ENCODE measurements at regions not wholly inside any gene's neighbourhood (a gene's known extent, or its start where the extent isn't known, plus 50 kb on each side); places are given as distances from the start of the nearest gene placed in this dataset.

DNA sequence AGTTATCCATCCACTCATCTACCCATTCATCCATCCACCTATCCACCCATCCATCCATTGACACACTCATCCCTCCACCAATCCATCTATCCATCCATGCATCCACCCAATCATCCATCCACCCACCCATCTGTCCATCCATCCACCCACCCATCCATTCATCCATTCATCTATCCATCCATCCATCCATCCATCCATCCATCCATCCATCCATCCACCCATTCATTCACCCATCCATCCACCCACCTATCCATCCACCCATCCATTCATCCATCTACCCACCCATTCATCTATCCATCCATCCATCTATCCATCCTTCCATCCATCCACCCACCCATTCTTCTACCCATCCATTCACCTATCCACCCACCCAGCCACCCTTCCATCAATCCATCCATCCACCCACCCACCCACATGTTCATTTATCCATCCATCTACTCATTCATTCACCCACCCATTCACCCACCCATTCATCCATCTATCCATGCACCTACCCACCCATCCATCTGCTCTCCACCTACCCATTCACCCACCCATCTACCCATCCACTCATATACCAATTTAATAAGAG lies 193.8 kb upstream of the ARID2 start:
- intact Hi-C loops (cut with micrococcal nuclease): no loop called here
- no peaks in the 10 kb centered on the region for H3K9me3 Mint-ChIP-seq
- H3K36me3 Mint-ChIP-seq (ENCODE audit: low read depth): no peaks in the 10 kb centered on the region
- no peaks in the 10 kb centered on the region for H3K27me3 Mint-ChIP-seq
- no peak overlapping the region for H3K27ac Mint-ChIP-seq
- H3K4me1 Mint-ChIP-seq (ENCODE audit: low read depth): no peaks in the 10 kb centered on the region
- H3K4me3 Mint-ChIP-seq: no peak overlapping the region

DNA sequence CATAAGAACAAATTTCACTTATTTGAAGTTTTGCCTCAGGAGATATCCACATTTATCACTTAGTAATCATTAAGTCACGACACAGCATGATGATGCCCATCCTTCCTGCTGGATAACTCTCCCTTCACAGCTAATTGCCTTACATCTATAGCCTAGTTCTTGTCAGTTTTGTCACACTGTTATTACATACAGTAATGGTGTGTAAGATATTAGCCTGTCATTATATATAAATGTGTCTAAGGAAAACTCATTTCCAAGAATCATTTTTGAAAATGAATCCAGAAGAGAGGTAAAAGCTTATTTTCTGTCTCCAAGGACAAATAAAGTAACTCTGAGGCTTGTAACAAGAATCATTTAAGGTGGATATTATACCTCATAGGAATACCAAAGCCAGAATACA lies 193.2 kb upstream of the ARID2 start:
- Mint-ChIP-seq H3K27ac (no peak overlapping the region), H3K4me3 (no peak overlapping the region), H3K4me1 (ENCODE audit: low read depth) (no peaks in the 10 kb centered on the region), H3K27me3 (no peaks in the 10 kb centered on the region), H3K36me3 (ENCODE audit: low read depth) (no peaks in the 10 kb centered on the region), H3K9me3 (no peaks in the 10 kb centered on the region)
- intact Hi-C loops (cut with micrococcal nuclease): no loop called here

DNA sequence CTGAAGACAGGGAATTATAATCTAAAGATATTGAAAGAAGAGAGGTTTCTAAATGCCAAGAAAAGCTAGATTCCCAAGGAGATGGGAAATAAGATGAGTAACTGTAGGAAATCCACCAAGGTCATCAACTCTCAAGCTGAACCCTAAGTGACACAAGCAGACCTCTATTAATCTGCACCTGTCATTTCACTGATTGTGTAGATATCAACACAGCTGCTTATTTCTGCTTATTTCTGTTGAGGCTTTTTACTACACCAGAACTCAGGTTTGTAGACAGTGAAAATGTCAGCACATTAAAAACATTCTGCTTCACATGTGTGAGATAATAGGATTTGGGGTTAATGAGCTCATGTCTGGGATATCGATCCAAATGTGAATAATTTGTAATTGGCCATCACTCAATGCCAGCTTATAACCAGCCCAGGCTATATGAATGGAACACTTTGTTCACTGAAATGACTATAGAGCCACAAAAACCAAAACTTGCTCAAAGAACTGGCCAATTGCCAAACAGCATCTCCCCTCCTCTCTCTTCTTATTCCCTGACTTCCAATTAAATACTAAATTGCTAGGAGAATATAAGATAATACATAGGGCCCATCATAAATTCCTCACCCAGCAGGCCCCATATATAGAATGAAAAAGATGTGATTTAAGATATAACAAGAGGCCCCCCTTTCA lies 188.7 kb upstream of the ARID2 start:
- no peaks in the 10 kb centered on the region for H3K4me1 Mint-ChIP-seq (ENCODE audit: low read depth)
- no peaks in the 10 kb centered on the region for H3K27me3 Mint-ChIP-seq
- H3K9me3 Mint-ChIP-seq: no peaks in the 10 kb centered on the region
- H3K27ac Mint-ChIP-seq: no peak overlapping the region
- intact Hi-C loops (cut with micrococcal nuclease): loop anchor here (5.0 to 10.0 kb wide), 2 partner anchors 186 to 454 kb away; partner anchors contain the start of genes ARID2 and SCAF11
- H3K36me3 Mint-ChIP-seq (ENCODE audit: low read depth): no peaks in the 10 kb centered on the region
- H3K4me3 Mint-ChIP-seq: no peak overlapping the region

DNA sequence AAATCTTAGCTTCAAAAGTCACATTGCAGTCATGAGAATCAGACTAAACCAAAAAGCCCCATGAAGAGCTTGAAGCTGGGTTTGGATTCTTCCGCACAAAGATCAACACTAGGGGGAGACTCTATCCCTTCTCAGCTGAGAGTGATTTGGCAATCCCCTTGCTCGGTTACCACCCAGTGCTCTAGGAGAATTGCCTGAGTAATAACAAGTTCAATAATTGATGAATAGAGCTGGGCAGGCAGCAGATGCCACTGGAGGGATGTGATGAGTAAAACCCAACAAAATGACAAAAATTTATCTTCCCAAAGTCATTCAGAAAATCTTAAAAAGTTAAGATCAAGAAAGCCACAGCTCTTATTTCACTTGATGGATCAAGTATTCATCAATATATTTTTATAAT lies 185.6 kb upstream of the ARID2 start:
- Mint-ChIP-seq H3K27me3 (peaks cover 1% of the 10 kb centered on the region), H3K27ac (no peak overlapping the region), H3K4me3 (no peak overlapping the region), H3K4me1 (ENCODE audit: low read depth) (no peaks in the 10 kb centered on the region), H3K9me3 (no peaks in the 10 kb centered on the region), H3K36me3 (ENCODE audit: low read depth) (no peaks in the 10 kb centered on the region)
- intact Hi-C loops (cut with micrococcal nuclease): loop anchor here (1.0 to 10.0 kb wide), 3 partner anchors 183 to 451 kb away; partner anchors contain the start of genes ARID2 and SCAF11

DNA sequence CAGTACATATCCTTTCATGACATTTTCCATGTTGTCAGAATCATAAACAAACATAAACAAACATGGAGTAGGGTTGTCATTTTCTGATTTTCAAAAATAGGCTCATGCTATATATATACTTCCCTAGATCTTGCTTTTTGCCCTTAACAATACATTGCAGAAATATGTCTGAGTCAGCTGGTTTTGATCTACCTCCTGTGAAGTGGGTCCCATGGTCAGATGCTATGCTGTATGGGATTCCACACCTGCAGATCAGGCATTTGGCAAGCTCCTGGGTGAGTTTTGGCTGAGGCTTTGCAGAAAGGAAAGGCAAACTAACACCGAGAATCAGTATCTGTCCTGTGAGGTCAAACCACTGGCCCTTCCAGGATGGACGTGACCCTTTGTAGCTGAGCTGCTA lies 183.0 kb upstream of the ARID2 start:
- H3K36me3 Mint-ChIP-seq (ENCODE audit: low read depth): no peaks in the 10 kb centered on the region

DNA sequence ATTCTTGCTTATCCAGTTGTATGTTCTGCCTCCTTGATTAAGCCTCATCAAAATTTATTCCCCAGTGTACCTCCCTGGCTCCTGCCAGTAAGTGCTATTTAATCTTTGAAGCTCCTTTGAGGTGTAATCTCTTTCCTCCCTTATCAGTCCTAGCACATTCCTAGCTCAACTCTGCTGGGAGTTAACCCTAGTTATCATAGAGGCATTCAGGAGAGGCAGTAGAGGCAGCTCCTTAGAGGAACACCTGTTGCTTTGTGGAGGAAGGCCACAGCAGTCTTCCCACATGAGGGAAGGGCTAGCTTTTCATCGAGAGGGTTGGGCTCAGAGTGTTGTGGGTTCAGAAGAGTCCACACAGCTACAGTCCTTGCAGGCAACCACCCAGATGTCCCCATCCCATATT lies 182.4 kb upstream of the ARID2 start:
- Mint-ChIP-seq H3K27me3 (peaks cover 1% of the 10 kb centered on the region), H3K27ac (no peak overlapping the region), H3K9me3 (no peaks in the 10 kb centered on the region), H3K36me3 (ENCODE audit: low read depth) (no peaks in the 10 kb centered on the region), H3K4me1 (ENCODE audit: low read depth) (no peaks in the 10 kb centered on the region), H3K4me3 (no peak overlapping the region)
- intact Hi-C loops (cut with micrococcal nuclease): loop anchor here (10.0 kb wide), 1 partner anchor 448 kb away; the partner anchor contains the start of gene SCAF11

More for the DNA sequence above, 183.0 kb upstream of the ARID2 start:
- intact Hi-C loops (cut with micrococcal nuclease): loop anchor here (10.0 kb wide), 1 partner anchor 448 kb away; the partner anchor contains the start of gene SCAF11
- H3K27me3 Mint-ChIP-seq: peaks cover 1% of the 10 kb centered on the region
- no peaks in the 10 kb centered on the region for H3K9me3 Mint-ChIP-seq
- no peak overlapping the region for H3K4me3 Mint-ChIP-seq
- no peak overlapping the region for H3K27ac Mint-ChIP-seq
- no peaks in the 10 kb centered on the region for H3K4me1 Mint-ChIP-seq (ENCODE audit: low read depth)

DNA sequence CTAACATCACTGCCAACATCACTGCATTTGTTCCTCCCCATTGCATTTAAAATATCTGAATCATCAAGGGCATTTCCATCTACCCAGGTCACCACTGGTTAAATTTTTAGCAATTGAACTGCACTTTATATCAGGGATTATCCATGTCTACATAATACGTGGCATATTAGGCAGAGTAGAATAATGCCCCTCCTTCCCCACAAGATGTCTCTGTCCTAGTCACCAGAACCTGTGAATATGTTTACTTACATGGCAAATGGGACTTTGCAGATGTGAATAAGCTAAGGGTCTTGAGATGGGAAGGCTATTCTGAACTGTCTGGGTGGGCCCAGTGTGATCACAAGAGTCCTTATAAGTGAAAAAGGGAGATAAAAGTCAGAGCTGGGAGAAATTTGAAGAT lies 181.7 kb upstream of the ARID2 start:
- no peaks in the 10 kb centered on the region for H3K9me3 Mint-ChIP-seq
- no peaks in the 10 kb centered on the region for H3K4me1 Mint-ChIP-seq (ENCODE audit: low read depth)
- H3K36me3 Mint-ChIP-seq (ENCODE audit: low read depth): no peaks in the 10 kb centered on the region
- intact Hi-C loops (cut with micrococcal nuclease): loop anchor here (10.0 kb wide), 1 partner anchor 447 kb away; the partner anchor contains the start of gene SCAF11
- no peak overlapping the region for H3K4me3 Mint-ChIP-seq
- H3K27me3 Mint-ChIP-seq: peaks cover 1% of the 10 kb centered on the region
- no peak overlapping the region for H3K27ac Mint-ChIP-seq

DNA sequence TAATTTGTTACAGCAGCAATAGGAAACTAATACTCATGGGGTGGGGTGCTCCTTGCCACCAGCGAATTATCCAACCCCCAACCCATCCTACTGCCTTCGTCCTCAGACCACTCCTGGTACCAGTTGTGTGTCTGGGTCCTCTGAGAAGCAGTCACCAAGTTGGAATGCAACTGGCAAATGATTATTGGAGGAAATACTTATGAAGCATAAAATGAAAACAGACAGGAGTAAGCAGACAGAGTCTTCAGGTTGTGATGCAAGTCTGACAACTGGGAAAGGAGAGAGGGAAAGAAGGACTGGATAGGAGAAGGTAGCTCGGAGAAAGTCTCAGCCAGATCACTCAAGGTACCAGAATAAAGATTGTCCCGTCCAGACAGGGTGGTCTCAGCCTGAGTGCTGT lies 181.1 kb upstream of the ARID2 start:
- no peaks in the 10 kb centered on the region for H3K36me3 Mint-ChIP-seq (ENCODE audit: low read depth)
- peaks cover 1% of the 10 kb centered on the region for H3K27me3 Mint-ChIP-seq
- H3K4me1 Mint-ChIP-seq (ENCODE audit: low read depth): no peaks in the 10 kb centered on the region
- intact Hi-C loops (cut with micrococcal nuclease): loop anchor here (10.0 kb wide), 1 partner anchor 446 kb away; the partner anchor contains the start of gene SCAF11
- H3K9me3 Mint-ChIP-seq: no peaks in the 10 kb centered on the region
- H3K27ac Mint-ChIP-seq: no peak overlapping the region
- H3K4me3 Mint-ChIP-seq: no peak overlapping the region

DNA sequence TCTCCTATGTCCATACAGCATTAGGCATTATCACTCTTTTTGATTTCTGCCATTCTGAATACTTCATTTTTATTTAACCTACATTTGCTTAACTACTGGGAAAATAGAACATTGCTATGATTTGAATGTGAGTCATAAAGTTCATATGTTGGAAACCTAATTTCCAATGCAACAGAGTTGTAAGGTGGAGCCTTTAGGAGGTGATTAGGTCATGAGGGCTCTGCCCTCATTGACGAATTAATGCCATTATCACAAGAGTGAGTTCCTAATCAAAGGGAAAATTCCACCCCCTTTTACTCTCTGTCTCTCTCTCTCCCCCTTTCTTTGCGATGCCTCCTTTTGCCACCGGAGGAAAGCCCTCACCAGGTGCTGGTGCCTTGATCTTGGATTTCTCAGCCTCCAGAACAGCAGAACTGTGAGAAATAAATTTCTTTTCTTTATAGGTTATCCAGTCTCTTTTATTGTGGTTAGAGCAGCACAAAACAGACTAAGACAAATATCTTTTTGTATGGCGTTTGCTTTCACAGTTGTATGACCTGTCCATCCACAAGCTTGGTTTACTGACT lies 180.1 kb upstream of the ARID2 start:
- no peaks in the 10 kb centered on the region for H3K9me3 Mint-ChIP-seq
- no peaks in the 10 kb centered on the region for H3K4me1 Mint-ChIP-seq (ENCODE audit: low read depth)
- H3K4me3 Mint-ChIP-seq: no peak overlapping the region
- H3K36me3 Mint-ChIP-seq (ENCODE audit: low read depth): no peaks in the 10 kb centered on the region
- intact Hi-C loops (cut with micrococcal nuclease): loop anchor here (10.0 kb wide), 1 partner anchor 445 kb away; the partner anchor contains the start of gene SCAF11
- no peak overlapping the region for H3K27ac Mint-ChIP-seq
- peaks cover 1% of the 10 kb centered on the region for H3K27me3 Mint-ChIP-seq

DNA sequence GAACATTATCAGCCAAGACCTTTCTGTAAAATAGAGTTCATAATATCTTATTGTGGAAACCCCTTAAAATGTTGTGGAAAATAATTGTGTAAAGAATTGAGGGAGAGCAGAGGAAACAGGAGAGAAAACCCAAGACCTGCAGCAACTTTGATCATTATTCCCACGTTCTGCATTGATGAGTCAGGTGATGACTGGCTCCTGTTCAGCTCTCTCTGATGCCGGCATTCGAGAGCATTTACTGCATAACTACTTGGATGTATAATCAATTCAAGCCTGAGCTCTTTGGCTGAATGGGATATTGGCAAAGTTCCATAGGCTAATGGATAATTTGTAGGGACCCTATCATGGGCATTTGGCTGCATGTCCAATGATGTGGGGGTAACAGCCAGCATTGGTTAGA lies 176.3 kb upstream of the ARID2 start:
- H3K4me1 Mint-ChIP-seq (ENCODE audit: low read depth): peaks cover 20% of the 10 kb centered on the region
- no peaks in the 10 kb centered on the region for H3K9me3 Mint-ChIP-seq
- no peak overlapping the region for H3K27ac Mint-ChIP-seq
- no peak overlapping the region for H3K4me3 Mint-ChIP-seq
- no peaks in the 10 kb centered on the region for H3K27me3 Mint-ChIP-seq
- no peaks in the 10 kb centered on the region for H3K36me3 Mint-ChIP-seq (ENCODE audit: low read depth)
- intact Hi-C loops (cut with micrococcal nuclease): no loop called here

DNA sequence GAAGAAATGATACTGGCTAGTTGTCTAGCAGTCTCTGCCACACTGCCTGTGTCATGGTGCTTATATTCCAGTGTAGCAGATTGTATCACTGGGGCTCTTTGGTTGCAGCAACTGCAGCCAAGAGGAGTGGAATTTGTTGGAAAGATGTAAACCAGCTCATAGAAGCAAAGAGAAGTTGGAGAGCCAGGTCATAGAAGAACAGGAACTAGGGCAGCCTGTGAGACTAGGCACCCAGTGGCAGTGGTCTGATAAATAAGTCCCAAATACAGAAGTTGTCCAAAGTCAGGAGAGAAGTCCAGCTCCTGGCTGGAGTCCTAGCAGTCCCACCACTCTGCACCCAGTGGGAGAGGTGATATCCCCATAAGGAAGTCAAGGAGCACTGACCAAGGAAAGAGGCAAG lies 172.5 kb upstream of the ARID2 start:
- intact Hi-C loops (cut with micrococcal nuclease): no loop called here
- Mint-ChIP-seq H3K4me3 (no peak overlapping the region), H3K4me1 (ENCODE audit: low read depth) (peaks cover 20% of the 10 kb centered on the region), H3K9me3 (no peaks in the 10 kb centered on the region), H3K27me3 (no peaks in the 10 kb centered on the region), H3K36me3 (ENCODE audit: low read depth) (no peaks in the 10 kb centered on the region), H3K27ac (peak overlapping the region; percentile 65)

DNA sequence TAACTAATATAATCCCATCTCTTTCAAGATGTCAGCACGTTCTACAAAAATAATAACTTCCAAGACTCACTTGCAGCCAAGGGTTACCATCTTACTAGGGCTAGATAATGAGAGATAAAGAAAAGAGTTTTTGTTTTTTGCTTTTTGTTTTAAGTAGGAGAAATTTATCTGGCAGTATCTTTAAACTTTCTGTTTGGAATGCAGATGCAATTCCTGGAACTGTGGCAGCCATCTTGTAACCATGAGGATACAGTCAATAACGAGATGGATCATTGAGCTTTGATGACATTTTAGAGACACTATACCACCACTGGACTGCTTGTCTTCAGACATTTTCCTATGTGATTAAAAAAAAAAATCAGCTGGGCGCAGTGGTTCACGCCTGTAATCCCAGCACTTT lies 171.2 kb upstream of the ARID2 start:
- intact Hi-C loops (cut with micrococcal nuclease): no loop called here
- H3K9me3 Mint-ChIP-seq: no peaks in the 10 kb centered on the region
- no peaks in the 10 kb centered on the region for H3K36me3 Mint-ChIP-seq (ENCODE audit: low read depth)
- H3K4me1 Mint-ChIP-seq (ENCODE audit: low read depth): peaks cover 20% of the 10 kb centered on the region
- no peaks in the 10 kb centered on the region for H3K27me3 Mint-ChIP-seq
- H3K27ac Mint-ChIP-seq: no peak overlapping the region
- no peak overlapping the region for H3K4me3 Mint-ChIP-seq

DNA sequence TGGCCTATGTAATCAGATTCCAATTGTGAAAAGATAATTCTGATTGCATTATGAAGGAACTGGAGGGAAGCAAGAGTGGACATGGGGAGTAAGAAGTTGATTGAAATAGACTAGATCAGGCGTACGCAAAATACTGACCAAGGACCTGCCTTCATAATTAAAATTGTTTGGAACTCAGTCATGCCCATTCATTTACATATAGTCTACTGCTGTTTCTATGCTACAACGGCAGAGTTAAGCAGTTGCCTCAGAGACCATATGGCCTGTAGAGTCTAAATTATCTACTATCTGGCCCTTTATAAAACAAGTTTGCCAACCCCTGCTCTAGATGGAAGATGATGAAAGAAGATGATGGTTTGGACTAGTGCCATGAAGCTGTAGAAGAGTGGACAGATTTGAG lies 170.0 kb upstream of the ARID2 start:
- H3K27ac Mint-ChIP-seq: no peak overlapping the region
- intact Hi-C loops (cut with micrococcal nuclease): no loop called here
- H3K27me3 Mint-ChIP-seq: no peaks in the 10 kb centered on the region
- peaks cover 20% of the 10 kb centered on the region for H3K4me1 Mint-ChIP-seq (ENCODE audit: low read depth)
- no peaks in the 10 kb centered on the region for H3K9me3 Mint-ChIP-seq
- no peaks in the 10 kb centered on the region for H3K36me3 Mint-ChIP-seq (ENCODE audit: low read depth)
- no peak overlapping the region for H3K4me3 Mint-ChIP-seq

DNA sequence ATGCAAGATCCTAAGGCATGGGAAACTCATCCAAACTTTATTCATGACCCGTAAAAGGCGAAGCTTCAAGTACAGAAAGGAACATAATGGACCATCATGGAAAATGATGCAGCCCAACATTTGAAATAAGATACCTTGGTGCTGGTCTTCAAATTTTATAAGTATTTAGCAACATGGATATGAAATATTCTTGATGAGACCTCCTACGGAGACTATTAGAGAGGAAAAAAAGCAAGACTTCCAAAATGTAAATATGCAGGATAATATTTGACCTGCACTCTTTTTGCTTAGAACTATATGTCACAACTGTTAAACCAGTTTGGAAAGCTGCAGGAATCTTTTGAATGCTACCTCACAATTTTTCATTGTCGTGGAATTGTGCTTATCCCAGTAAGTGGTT lies 168.8 kb upstream of the ARID2 start:
- Mint-ChIP-seq H3K36me3 (ENCODE audit: low read depth) (no peaks in the 10 kb centered on the region), H3K27ac (no peak overlapping the region), H3K9me3 (no peaks in the 10 kb centered on the region), H3K27me3 (no peaks in the 10 kb centered on the region), H3K4me1 (ENCODE audit: low read depth) (peaks cover 13% of the 10 kb centered on the region), H3K4me3 (no peak overlapping the region)
- intact Hi-C loops (cut with micrococcal nuclease): no loop called here
